HEK293 (cell line): ENCODE measurements at regions not wholly inside any gene's neighbourhood (a gene's known extent, or its start where the extent isn't known, plus 50 kb on each side); places are given as distances from the start of the nearest gene placed in this dataset.

ENCODE experiments used
- CTCF ChIA-PET: fragments of 350-600 bp; formaldehyde crosslinking; extraction: SDS; loops from one replicate; lab custom pipeline; 2021; ENCODE audit warnings: antibody characterized with exemption; lab: Yijun Ruan, JAX
- POLR2A ChIA-PET: fragments of 300-600 bp; formaldehyde crosslinking; extraction: SDS; loops from one replicate; lab custom pipeline; 2020; ENCODE audit warnings: antibody characterized with exemption, inconsistent platforms; lab: Yijun Ruan, JAX
- H3K27ac ChIP-seq: fragments of 200-500 bp; sonication (Bioruptor generic); 2 replicates; pipeline ENCODE4 v1.5.1; 2014; ENCODE audit warnings: low read depth, low read length, control low read depth, inconsistent platforms; ENCODE audit errors: extremely low read depth
- H3K36me3 ChIP-seq, 2 experiments: fragments of 200-500 bp in 1 of 2; sonication (Bioruptor generic) in 1 of 2; 1 replicate in 1 of 2; 2 replicates in 1 of 2; pipeline ENCODE4 v1.5.1; 2014 to 2017; ENCODE audit warnings: inconsistent platforms in 2 of 2, low read length in 2 of 2; ENCODE audit not compliant: control insufficient read depth in 2 of 2, insufficient read depth in 1 of 2
- H3K4me1 ChIP-seq: fragments of 200-500 bp; sonication (Bioruptor generic); 2 replicates; pipeline ENCODE4 v1.5.1; 2014; ENCODE audit warnings: mild to moderate bottlenecking, low read length, inconsistent platforms; ENCODE audit not compliant: control insufficient read depth, insufficient read depth
- H3K4me3 ChIP-seq: 2 replicates; pipeline ENCODE4 v1.5.1; 2011; ENCODE audit warnings: low read depth, mild to moderate bottlenecking, control low read depth, low read length, moderate library complexity
- H3K9me3 ChIP-seq: fragments of 200-500 bp; sonication (Bioruptor generic); 2 replicates; pipeline ENCODE4 v1.5.1; 2014; ENCODE audit warnings: low read depth, low read length, inconsistent platforms; ENCODE audit not compliant: control insufficient read depth, insufficient read depth
- HOXA7 ChIP-seq: sonication (generic); formaldehyde crosslinking; IDR thresholded peaks from 2 replicates; pipeline ENCODE4 v1.8.1; 2022; ENCODE audit warnings: missing genetic modification reagents, borderline replicate concordance
- SCRT1 ChIP-seq: fragments of 450-650 bp; formaldehyde crosslinking; IDR thresholded peaks from 2 replicates; pipeline ENCODE4 v1.5.1; 2016; ENCODE audit warnings: missing biosample characterization, missing genetic modification characterization, borderline replicate concordance
- TRIM28 ChIP-seq: IDR thresholded peaks from 2 replicates; pipeline ENCODE4 v1.6.1; 2011; ENCODE audit warnings: low read length, control low read depth, borderline replicate concordance
- ZBTB21 ChIP-seq: fragments of 450-650 bp; formaldehyde crosslinking; IDR thresholded peaks from 2 replicates; pipeline ENCODE4 v1.5.1; 2017; ENCODE audit warnings: missing biosample characterization, missing genetic modification characterization
- ZBTB48 ChIP-seq: fragments of 450-650 bp; formaldehyde crosslinking; IDR thresholded peaks from 2 replicates; pipeline ENCODE4 v1.5.1; 2016; ENCODE audit warnings: missing biosample characterization, missing genetic modification characterization
- ZNF184 ChIP-seq: fragments of 450-650 bp; IDR thresholded peaks from 2 replicates; pipeline ENCODE4 v1.5.1; 2018; ENCODE audit warnings: missing biosample characterization, mild to moderate bottlenecking, missing genetic modification characterization
- ZNF596 ChIP-seq: fragments of 450-650 bp; IDR thresholded peaks from 2 replicates; pipeline ENCODE4 v1.5.0; 2018; ENCODE audit warnings: missing biosample characterization, mild to moderate bottlenecking, missing genetic modification characterization, moderate library complexity
- ZNF621 ChIP-seq: fragments of 450-650 bp; formaldehyde crosslinking; IDR thresholded peaks from 2 replicates; pipeline ENCODE4 v1.5.1; 2017; ENCODE audit warnings: missing biosample characterization, missing genetic modification characterization
- ZNF623 ChIP-seq: fragments of 450-650 bp; formaldehyde crosslinking; IDR thresholded peaks from 2 replicates; pipeline ENCODE4 v1.5.1; 2016; ENCODE audit warnings: missing biosample characterization, missing genetic modification characterization
- ZNF664 ChIP-seq: fragments of 450-650 bp; formaldehyde crosslinking; IDR thresholded peaks from 2 replicates; pipeline ENCODE4 v1.5.1; 2016; ENCODE audit warnings: missing biosample characterization, missing genetic modification characterization
- ZSCAN16 ChIP-seq: fragments of 450-650 bp; formaldehyde crosslinking; IDR thresholded peaks from 2 replicates; pipeline ENCODE4 v1.5.1; 2016; ENCODE audit warnings: missing biosample characterization, missing genetic modification characterization
- TF ChIP-seq, protein P1 (sequence below): fragments of 450-650 bp; formaldehyde crosslinking; IDR thresholded peaks from 2 replicates; pipeline ENCODE4 v1.5.1; 2016; ENCODE audit warnings: missing biosample characterization, missing genetic modification characterization
- TF ChIP-seq, protein P2 (sequence below): fragments of 450-650 bp; formaldehyde crosslinking; IDR thresholded peaks from 2 replicates; pipeline ENCODE4 v1.5.1; 2016; ENCODE audit warnings: missing biosample characterization, missing genetic modification characterization
- TF ChIP-seq, protein P3 (sequence below): fragments of 450-650 bp; formaldehyde crosslinking; optimal IDR thresholded peaks from 2 replicates; pipeline ENCODE3; 2016; ENCODE audit warnings: missing biosample characterization, mild to moderate bottlenecking, missing genetic modification characterization
- TF ChIP-seq, protein P4 (sequence below): fragments of 450-650 bp; formaldehyde crosslinking; IDR thresholded peaks from 2 replicates; pipeline ENCODE4 v1.5.1; 2016; ENCODE audit warnings: missing biosample characterization, missing genetic modification characterization
- TF ChIP-seq, protein P5 (sequence below): fragments of 450-650 bp; formaldehyde crosslinking; IDR thresholded peaks from 2 replicates; pipeline ENCODE4 v1.5.1; 2017; ENCODE audit warnings: missing biosample characterization, missing genetic modification characterization

DNA sequence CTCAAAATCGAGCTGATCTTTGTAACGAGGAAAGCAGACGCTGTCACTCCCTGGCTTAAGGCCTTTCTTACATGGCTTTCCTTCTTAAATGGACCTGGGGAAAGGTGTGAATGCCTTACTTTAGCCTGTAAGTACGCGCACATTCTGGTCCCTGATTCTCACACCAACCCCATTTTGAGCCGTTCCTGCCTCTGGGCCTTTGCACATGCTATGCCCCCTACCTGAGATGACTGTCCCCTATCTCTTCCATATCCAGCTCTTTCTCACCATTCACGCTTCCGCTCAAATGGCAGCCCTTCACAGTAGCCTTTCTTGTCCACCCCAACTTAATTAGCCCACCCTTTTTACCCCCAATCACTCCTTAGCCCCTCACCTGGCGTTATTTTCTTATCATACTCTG lies 496.7 kb downstream of the SHQ1 start:
- no peak overlapping the region for H3K27ac ChIP-seq
- ChIA-PET CTCF (no interaction called here), POLR2A (no interaction called here)
- H3K36me3 ChIP-seq = no peaks in the 10 kb centered on the region
- TF ChIP-seq SCRT1 (tag by site-specific recombination) (no peak), ZNF623 (tag by site-specific recombination) (peak; percentile 88)
- no peaks in the 10 kb centered on the region for H3K4me1 ChIP-seq
- no peak overlapping the region for H3K4me3 ChIP-seq
- H3K9me3 ChIP-seq = no peaks in the 10 kb centered on the region

DNA sequence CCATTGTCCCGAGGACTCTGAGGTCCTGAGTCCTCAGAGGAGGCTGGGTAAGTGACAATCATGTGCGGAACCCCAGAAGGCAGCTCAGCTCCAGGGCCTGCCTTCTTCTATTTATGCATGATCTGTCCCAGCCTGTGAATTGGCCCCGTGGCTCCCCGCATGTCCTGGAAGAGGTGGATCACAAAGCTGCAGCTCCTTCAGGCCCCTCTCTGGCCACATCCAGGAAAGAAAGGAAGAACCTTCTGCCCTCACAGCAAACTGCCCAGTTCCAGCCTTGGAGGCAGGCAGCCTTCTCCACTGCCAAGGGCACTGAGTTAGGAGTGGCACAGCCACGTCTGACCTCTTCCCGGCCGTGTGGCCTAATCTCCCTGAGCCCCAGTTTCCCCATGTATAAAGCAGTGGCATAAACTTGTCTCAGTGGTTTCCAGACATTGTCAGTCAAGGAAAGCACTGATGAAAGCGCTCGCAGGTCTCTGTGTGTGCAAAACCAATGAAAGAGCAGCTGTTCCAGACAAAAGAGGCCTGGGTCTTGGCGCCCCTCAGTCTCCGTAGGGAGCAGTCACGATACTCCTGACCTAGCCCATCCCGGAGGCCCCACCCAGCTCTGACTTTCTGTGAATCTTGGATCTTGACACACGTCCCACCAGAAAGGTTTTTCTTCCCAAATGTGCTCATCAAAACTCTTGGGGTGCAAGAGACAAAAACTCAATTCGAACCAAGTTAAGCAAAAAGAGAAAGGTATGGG lies 497.3 kb downstream of the SHQ1 start:
- ChIA-PET POLR2A (no interaction called here), CTCF (no interaction called here)
- no peak overlapping the region for H3K4me3 ChIP-seq
- H3K9me3 ChIP-seq = no peaks in the 10 kb centered on the region
- no peaks in the 10 kb centered on the region for H3K4me1 ChIP-seq
- no peaks in the 10 kb centered on the region for H3K36me3 ChIP-seq
- no peak for TF ChIP-seq ZNF623 (tag by site-specific recombination)
- TF ChIP-seq, protein P1, sequence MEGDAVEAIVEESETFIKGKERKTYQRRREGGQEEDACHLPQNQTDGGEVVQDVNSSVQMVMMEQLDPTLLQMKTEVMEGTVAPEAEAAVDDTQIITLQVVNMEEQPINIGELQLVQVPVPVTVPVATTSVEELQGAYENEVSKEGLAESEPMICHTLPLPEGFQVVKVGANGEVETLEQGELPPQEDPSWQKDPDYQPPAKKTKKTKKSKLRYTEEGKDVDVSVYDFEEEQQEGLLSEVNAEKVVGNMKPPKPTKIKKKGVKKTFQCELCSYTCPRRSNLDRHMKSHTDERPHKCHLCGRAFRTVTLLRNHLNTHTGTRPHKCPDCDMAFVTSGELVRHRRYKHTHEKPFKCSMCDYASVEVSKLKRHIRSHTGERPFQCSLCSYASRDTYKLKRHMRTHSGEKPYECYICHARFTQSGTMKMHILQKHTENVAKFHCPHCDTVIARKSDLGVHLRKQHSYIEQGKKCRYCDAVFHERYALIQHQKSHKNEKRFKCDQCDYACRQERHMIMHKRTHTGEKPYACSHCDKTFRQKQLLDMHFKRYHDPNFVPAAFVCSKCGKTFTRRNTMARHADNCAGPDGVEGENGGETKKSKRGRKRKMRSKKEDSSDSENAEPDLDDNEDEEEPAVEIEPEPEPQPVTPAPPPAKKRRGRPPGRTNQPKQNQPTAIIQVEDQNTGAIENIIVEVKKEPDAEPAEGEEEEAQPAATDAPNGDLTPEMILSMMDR (tag by site-specific recombination) = no peak
- no peak for TF ChIP-seq ZBTB48 (tag by site-specific recombination)
- TF ChIP-seq ZNF664 (tag by site-specific recombination) = no peak
- TF ChIP-seq ZNF184 (tag by site-specific recombination) = no peak
- TF ChIP-seq, protein P2, sequence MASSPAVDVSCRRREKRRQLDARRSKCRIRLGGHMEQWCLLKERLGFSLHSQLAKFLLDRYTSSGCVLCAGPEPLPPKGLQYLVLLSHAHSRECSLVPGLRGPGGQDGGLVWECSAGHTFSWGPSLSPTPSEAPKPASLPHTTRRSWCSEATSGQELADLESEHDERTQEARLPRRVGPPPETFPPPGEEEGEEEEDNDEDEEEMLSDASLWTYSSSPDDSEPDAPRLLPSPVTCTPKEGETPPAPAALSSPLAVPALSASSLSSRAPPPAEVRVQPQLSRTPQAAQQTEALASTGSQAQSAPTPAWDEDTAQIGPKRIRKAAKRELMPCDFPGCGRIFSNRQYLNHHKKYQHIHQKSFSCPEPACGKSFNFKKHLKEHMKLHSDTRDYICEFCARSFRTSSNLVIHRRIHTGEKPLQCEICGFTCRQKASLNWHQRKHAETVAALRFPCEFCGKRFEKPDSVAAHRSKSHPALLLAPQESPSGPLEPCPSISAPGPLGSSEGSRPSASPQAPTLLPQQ (tag by site-specific recombination) = no peak
- no peak for TF ChIP-seq ZBTB21
- TF ChIP-seq ZNF621 (tag by site-specific recombination) = no peak
- TF ChIP-seq ZSCAN16 (tag by site-specific recombination) = no peak
- no peak for TF ChIP-seq ZNF596 (tag by site-specific recombination)
- no peak for TF ChIP-seq HOXA7 (CRISPR knock-in tag)
- TF ChIP-seq, protein P3, sequence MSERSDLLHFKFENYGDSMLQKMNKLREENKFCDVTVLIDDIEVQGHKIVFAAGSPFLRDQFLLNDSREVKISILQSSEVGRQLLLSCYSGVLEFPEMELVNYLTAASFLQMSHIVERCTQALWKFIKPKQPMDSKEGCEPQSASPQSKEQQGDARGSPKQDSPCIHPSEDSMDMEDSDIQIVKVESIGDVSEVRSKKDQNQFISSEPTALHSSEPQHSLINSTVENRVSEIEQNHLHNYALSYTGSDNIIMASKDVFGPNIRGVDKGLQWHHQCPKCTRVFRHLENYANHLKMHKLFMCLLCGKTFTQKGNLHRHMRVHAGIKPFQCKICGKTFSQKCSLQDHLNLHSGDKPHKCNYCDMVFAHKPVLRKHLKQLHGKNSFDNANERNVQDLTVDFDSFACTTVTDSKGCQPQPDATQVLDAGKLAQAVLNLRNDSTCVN (tag by site-specific recombination) = no peak
- TF ChIP-seq TRIM28 = no peak
- TF ChIP-seq, protein P4, sequence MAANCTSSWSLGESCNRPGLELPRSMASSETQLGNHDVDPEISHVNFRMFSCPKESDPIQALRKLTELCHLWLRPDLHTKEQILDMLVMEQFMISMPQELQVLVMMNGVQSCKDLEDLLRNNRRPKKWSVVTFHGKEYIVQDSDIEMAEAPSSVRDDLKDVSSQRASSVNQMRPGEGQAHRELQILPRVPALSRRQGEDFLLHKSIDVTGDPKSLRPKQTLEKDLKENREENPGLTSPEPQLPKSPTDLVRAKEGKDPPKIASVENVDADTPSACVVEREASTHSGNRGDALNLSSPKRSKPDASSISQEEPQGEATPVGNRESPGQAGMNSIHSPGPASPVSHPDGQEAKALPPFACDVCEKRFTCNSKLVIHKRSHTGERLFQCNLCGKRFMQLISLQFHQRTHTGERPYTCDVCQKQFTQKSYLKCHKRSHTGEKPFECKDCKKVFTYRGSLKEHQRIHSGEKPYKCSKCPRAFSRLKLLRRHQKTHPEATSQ (tag by site-specific recombination) = no peak
- TF ChIP-seq, protein P5, sequence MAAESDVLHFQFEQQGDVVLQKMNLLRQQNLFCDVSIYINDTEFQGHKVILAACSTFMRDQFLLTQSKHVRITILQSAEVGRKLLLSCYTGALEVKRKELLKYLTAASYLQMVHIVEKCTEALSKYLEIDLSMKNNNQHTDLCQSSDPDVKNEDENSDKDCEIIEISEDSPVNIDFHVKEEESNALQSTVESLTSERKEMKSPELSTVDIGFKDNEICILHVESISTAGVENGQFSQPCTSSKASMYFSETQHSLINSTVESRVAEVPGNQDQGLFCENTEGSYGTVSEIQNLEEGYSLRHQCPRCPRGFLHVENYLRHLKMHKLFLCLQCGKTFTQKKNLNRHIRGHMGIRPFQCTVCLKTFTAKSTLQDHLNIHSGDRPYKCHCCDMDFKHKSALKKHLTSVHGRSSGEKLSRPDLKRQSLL (tag by site-specific recombination) = no peak
- TF ChIP-seq, all 188 proteins: peak for 0
- H3K27ac ChIP-seq = no peak overlapping the region
